ENCODE measurements at regions not wholly inside any gene's neighbourhood (a gene's known extent, or its start where the extent isn't known, plus 50 kb on each side); places are given as distances from the start of the nearest gene placed in this dataset.

DNA sequence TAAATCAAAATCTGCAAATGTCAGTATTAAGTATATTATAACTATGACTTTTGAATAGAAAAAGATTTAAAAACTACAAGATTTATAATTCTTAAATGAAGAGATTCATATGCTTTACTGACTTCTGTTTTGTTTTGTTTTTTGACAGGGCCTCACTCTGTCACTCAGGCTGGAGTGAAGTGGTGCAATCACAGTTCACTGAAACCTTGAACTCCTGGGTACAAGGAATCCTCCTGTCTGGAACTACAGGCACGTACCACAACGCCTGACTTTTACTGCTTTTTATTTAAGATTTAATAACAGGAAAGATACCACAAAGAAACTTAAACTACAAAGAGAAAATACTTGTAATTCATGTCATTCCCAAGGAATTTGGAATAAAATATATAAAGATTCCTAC is 940.2 kb upstream of the CITED2 start:
- Histone ChIP-seq H3K9me3 (ENCODE audit: insufficient read depth, low read depth, low read length) (no peaks in the 10 kb centered on the region), H3K9ac (ENCODE audit: low read length) (no peak overlapping the region), H3K27me3 (ENCODE audit: insufficient read depth, low read length) (no peaks in the 10 kb centered on the region), H4K20me1 (ENCODE audit: insufficient read depth, low read length) (no peaks in the 10 kb centered on the region), H3K4me3 (ENCODE audit: insufficient read depth, low read depth, low read length) (no peak overlapping the region), H3K79me2 (ENCODE audit: insufficient read depth, low read length) (no peaks in the 10 kb centered on the region), H3K4me2 (ENCODE audit: low read length) (no peak overlapping the region), H3K4me1 (ENCODE audit: insufficient read depth, low read length) (no peaks in the 10 kb centered on the region), H3K27ac (ENCODE audit: low read depth, low read length) (no peak overlapping the region), H2AFZ (ENCODE audit: low read depth, low read length) (no peak overlapping the region), H3K36me3 (ENCODE audit: insufficient read depth, low read length) (no peaks in the 10 kb centered on the region)
- FAIRE-seq = no peak
- Mint-ChIP-seq H3K9me3 (ENCODE audit: unreplicated experiment) (no peaks in the 10 kb centered on the region), H3K4me3 (ENCODE audit: unreplicated experiment) (no peak overlapping the region), H3K27me3 (ENCODE audit: low read depth, unreplicated experiment) (no peaks in the 10 kb centered on the region), H3K4me1 (ENCODE audit: low read depth, unreplicated experiment) (no peaks in the 10 kb centered on the region), H3K36me3 (ENCODE audit: low read depth, unreplicated experiment) (no peaks in the 10 kb centered on the region), H3K27ac (ENCODE audit: unreplicated experiment) (no peak overlapping the region)
- DNase-seq (ENCODE audit: low read depth) = no peak
- TF ChIP-seq EZH2 (IDR thresholded peaks at IDR 0.05; ENCODE audit: insufficient read depth, low read length) (no peak), CTCF (IDR thresholded peaks at IDR 0.05; ENCODE audit: insufficient read depth, low read depth, low read length) (no peak)

DNA sequence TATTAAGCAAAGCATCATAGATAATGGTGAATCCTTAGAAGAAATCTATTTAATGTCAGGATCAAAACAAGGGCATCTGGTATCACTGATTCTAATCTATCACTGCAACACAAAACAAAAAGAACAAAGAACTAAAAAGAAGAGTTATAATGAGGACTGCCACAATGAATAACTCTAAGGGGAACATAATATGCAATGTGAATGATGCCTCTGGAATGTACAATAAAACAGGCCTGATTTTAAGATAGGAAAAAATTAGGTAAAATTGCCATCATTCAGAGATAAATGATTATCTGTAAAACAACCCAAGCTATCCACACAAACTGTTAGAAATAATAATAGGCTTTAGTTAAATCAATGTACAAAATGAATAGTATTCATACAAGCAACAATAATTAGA is 936.7 kb upstream of the CITED2 start:
- H2AFZ ChIP-seq (ENCODE audit: low read depth, low read length) = no peak overlapping the region
- H3K27me3 ChIP-seq (ENCODE audit: insufficient read depth, low read length) = no peaks in the 10 kb centered on the region
- H3K36me3 Mint-ChIP-seq (ENCODE audit: low read depth, unreplicated experiment) = no peaks in the 10 kb centered on the region
- DNase-seq (ENCODE audit: low read depth) (no peak), FAIRE-seq (no peak)
- H3K4me1 ChIP-seq (ENCODE audit: insufficient read depth, low read length) = no peaks in the 10 kb centered on the region
- H3K9ac ChIP-seq (ENCODE audit: low read length) = no peak overlapping the region
- H4K20me1 ChIP-seq (ENCODE audit: insufficient read depth, low read length) = no peaks in the 10 kb centered on the region
- no peak overlapping the region for H3K4me3 ChIP-seq (ENCODE audit: insufficient read depth, low read depth, low read length)
- H3K4me3 Mint-ChIP-seq (ENCODE audit: unreplicated experiment) = no peak overlapping the region
- H3K4me2 ChIP-seq (ENCODE audit: low read length) = no peak overlapping the region
- H3K27ac Mint-ChIP-seq (ENCODE audit: unreplicated experiment) = no peak overlapping the region
- no peaks in the 10 kb centered on the region for H3K4me1 Mint-ChIP-seq (ENCODE audit: low read depth, unreplicated experiment)
- H3K9me3 ChIP-seq (ENCODE audit: insufficient read depth, low read depth, low read length) = no peaks in the 10 kb centered on the region
- no peaks in the 10 kb centered on the region for H3K9me3 Mint-ChIP-seq (ENCODE audit: unreplicated experiment)
- H3K27ac ChIP-seq (ENCODE audit: low read depth, low read length) = no peak overlapping the region
- TF ChIP-seq EZH2 (IDR thresholded peaks at IDR 0.05; ENCODE audit: insufficient read depth, low read length) = no peak
- no peak for TF ChIP-seq CTCF (IDR thresholded peaks at IDR 0.05; ENCODE audit: insufficient read depth, low read depth, low read length)
- H3K79me2 ChIP-seq (ENCODE audit: insufficient read depth, low read length) = no peaks in the 10 kb centered on the region
- no peaks in the 10 kb centered on the region for H3K27me3 Mint-ChIP-seq (ENCODE audit: low read depth, unreplicated experiment)
- no peaks in the 10 kb centered on the region for H3K36me3 ChIP-seq (ENCODE audit: insufficient read depth, low read length)

DNA sequence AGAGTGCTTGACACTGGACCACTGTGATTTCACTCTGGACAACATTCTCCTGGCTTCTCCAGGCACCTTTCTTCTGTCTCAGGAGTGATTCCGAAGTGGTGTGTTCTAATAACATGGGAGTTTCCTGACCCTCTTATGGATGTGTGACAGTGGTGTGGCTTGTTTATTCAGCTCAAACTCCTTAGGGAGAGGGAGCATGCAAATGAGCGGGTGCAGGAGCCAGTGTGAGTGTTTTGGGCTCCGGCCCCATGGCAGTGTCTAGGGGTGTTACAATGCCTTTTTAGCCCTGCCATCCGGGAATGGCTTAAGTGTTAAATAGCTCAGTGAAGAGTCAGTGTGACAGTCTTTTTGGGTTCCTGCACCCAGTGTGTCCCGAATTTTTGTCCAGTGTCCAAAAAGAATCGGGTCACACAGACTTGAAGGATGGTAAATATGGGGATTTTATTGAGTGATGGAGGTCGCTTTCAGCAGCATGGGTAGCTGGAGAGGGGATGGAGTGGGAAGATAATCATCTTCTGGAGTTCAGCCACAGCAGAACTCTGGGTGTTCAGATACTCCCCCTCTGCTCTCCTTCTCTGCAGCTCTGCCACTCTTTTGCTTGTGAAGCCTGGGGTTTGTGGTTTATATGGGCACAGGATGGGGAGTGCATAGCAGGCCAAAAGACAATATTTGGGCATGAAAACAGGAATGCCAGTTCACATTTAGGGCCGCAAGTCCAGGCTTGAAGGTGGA is 928.9 kb upstream of the CITED2 start:
- FAIRE-seq (no peak), DNase-seq (ENCODE audit: low read depth) (no peak)
- Histone ChIP-seq H3K27ac (ENCODE audit: low read depth, low read length) (no peak overlapping the region), H3K36me3 (ENCODE audit: insufficient read depth, low read length) (no peaks in the 10 kb centered on the region), H3K9ac (ENCODE audit: low read length) (no peak overlapping the region), H3K9me3 (ENCODE audit: insufficient read depth, low read depth, low read length) (no peaks in the 10 kb centered on the region), H3K79me2 (ENCODE audit: insufficient read depth, low read length) (no peaks in the 10 kb centered on the region), H3K4me2 (ENCODE audit: low read length) (no peak overlapping the region), H4K20me1 (ENCODE audit: insufficient read depth, low read length) (no peaks in the 10 kb centered on the region), H2AFZ (ENCODE audit: low read depth, low read length) (no peak overlapping the region), H3K27me3 (ENCODE audit: insufficient read depth, low read length) (no peaks in the 10 kb centered on the region), H3K4me3 (ENCODE audit: insufficient read depth, low read depth, low read length) (no peak overlapping the region), H3K4me1 (ENCODE audit: insufficient read depth, low read length) (no peaks in the 10 kb centered on the region)
- Mint-ChIP-seq H3K27me3 (ENCODE audit: low read depth, unreplicated experiment) (no peaks in the 10 kb centered on the region), H3K27ac (ENCODE audit: unreplicated experiment) (no peak overlapping the region), H3K9me3 (ENCODE audit: unreplicated experiment) (peaks cover 2% of the 10 kb centered on the region), H3K36me3 (ENCODE audit: low read depth, unreplicated experiment) (no peaks in the 10 kb centered on the region), H3K4me3 (ENCODE audit: unreplicated experiment) (no peak overlapping the region), H3K4me1 (ENCODE audit: low read depth, unreplicated experiment) (no peaks in the 10 kb centered on the region)
- TF ChIP-seq EZH2 (IDR thresholded peaks at IDR 0.05; ENCODE audit: insufficient read depth, low read length) (no peak), CTCF (IDR thresholded peaks at IDR 0.05; ENCODE audit: insufficient read depth, low read depth, low read length) (no peak)
